ENCODE measurements at regions not wholly inside any gene's neighbourhood (a gene's known extent, or its start where the extent isn't known, plus 50 kb on each side); places are given as distances from the start of the nearest gene placed in this dataset.
"Not testable (repeated sequence)": the region's sequence is repeated elsewhere in the genome, so short reads cannot be mapped to it uniquely, and the experiment has no call there.

- H3K9me3 ChIP-seq (replicated peaks) = no peaks in the 10 kb centered on the region
- H3K27ac ChIP-seq = no peak overlapping the region
- H3K36me3 ChIP-seq = no peaks in the 10 kb centered on the region
- DNase-seq (ENCODE audit: low read depth in 1 of 2, low spot score in 2 of 2) = no peak
- peaks cover 20% of the 10 kb centered on the region for H3K4me1 ChIP-seq (replicated peaks)
- no peaks in the 10 kb centered on the region for H3K27me3 ChIP-seq (replicated peaks)
- no peak overlapping the region for H3K4me3 ChIP-seq
These were observed 231.3 kb downstream of the SLITRK6 start for GRCh38 chr13:85567909-85568308.

GRCh38 chr13:85565652-85566051 lies 233.6 kb downstream of the SLITRK6 start:
- Histone ChIP-seq H3K36me3 (no peaks in the 10 kb centered on the region), H3K27me3 (replicated peaks) (no peaks in the 10 kb centered on the region), H3K4me3 (no peak overlapping the region), H3K9me3 (replicated peaks) (no peaks in the 10 kb centered on the region), H3K4me1 (replicated peaks) (peaks cover 29% of the 10 kb centered on the region), H3K27ac (peak overlapping the region; percentile 80)
- peak; percentile 48 to 65 for DNase-seq (ENCODE audit: low read depth in 1 of 2, low spot score in 2 of 2)

GRCh38 chr13:85564598-85564997 lies 234.6 kb downstream of the SLITRK6 start:
- no peaks in the 10 kb centered on the region for H3K36me3 ChIP-seq
- no peaks in the 10 kb centered on the region for H3K27me3 ChIP-seq (replicated peaks)
- no peaks in the 10 kb centered on the region for H3K9me3 ChIP-seq (replicated peaks)
- no peak for DNase-seq (ENCODE audit: low read depth in 1 of 2, low spot score in 2 of 2)
- peaks cover 35% of the 10 kb centered on the region for H3K4me1 ChIP-seq (replicated peaks)
- H3K4me3 ChIP-seq = no peak overlapping the region
- H3K27ac ChIP-seq = 0 out of 2 replicates have a peak overlapping the region, but pooled peaks have one; percentile 80

GRCh38 chr13:85562282-85562681 lies 236.9 kb downstream of the SLITRK6 start:
- no peak for DNase-seq (ENCODE audit: low read depth in 1 of 2, low spot score in 2 of 2)
- Histone ChIP-seq H3K36me3 (no peaks in the 10 kb centered on the region), H3K27ac (no peak overlapping the region), H3K27me3 (replicated peaks) (no peaks in the 10 kb centered on the region), H3K4me3 (no peak overlapping the region), H3K9me3 (replicated peaks) (no peaks in the 10 kb centered on the region), H3K4me1 (replicated peaks) (peaks cover 35% of the 10 kb centered on the region)

- Histone ChIP-seq H3K27ac (no peak overlapping the region), H3K4me3 (no peak overlapping the region), H3K36me3 (no peaks in the 10 kb centered on the region), H3K27me3 (replicated peaks) (no peaks in the 10 kb centered on the region), H3K4me1 (replicated peaks) (peaks cover 15% of the 10 kb centered on the region), H3K9me3 (replicated peaks) (no peaks in the 10 kb centered on the region)
- no peak for DNase-seq (ENCODE audit: low read depth in 1 of 2, low spot score in 2 of 2)
These were observed 241.3 kb downstream of the SLITRK6 start for GRCh38 chr13:85557691-85558467.

- no peaks in the 10 kb centered on the region for H3K27me3 ChIP-seq (replicated peaks)
- no peak overlapping the region for H3K4me3 ChIP-seq
- 0 out of 2 replicates have a peak, but pooled peaks cover 5% of the 10 kb centered on the region for H3K9me3 ChIP-seq (replicated peaks)
- DNase-seq (ENCODE audit: low read depth in 1 of 2, low spot score in 2 of 2) = no peak
- no peaks in the 10 kb centered on the region for H3K4me1 ChIP-seq (replicated peaks)
- no peaks in the 10 kb centered on the region for H3K36me3 ChIP-seq
- H3K27ac ChIP-seq = no peak overlapping the region
These were observed 248.2 kb downstream of the SLITRK6 start for GRCh38 chr13:85551012-85551411.

- Histone ChIP-seq H3K4me3 (no peak overlapping the region), H3K27me3 (replicated peaks) (no peaks in the 10 kb centered on the region), H3K36me3 (no peaks in the 10 kb centered on the region)
These were observed 249.4 kb downstream of the SLITRK6 start for GRCh38 chr13:85549819-85550218.

GRCh38 chr13:85548845-85549244 lies 250.4 kb downstream of the SLITRK6 start:
- not testable (repeated sequence) for H3K27ac ChIP-seq; H3K9me3 ChIP-seq (replicated peaks); H3K4me3 ChIP-seq; H3K36me3 ChIP-seq; DNase-seq (ENCODE audit: low read depth in 1 of 2, low spot score in 2 of 2); H3K4me1 ChIP-seq (replicated peaks); H3K27me3 ChIP-seq (replicated peaks)

More at GRCh38 chr13:85549819-85550218, 249.4 kb downstream of the SLITRK6 start:
- Histone ChIP-seq H3K9me3 (replicated peaks) (0 out of 2 replicates have a peak, but pooled peaks cover 5% of the 10 kb centered on the region), H3K4me1 (replicated peaks) (no peaks in the 10 kb centered on the region), H3K27ac (no peak overlapping the region)
- DNase-seq (ENCODE audit: low read depth in 1 of 2, low spot score in 2 of 2) = no peak

GRCh38 chr13:85545771-85546170 lies 253.4 kb downstream of the SLITRK6 start:
- Histone ChIP-seq H3K9me3 (replicated peaks) (0 out of 2 replicates have a peak, but pooled peaks cover 5% of the 10 kb centered on the region), H3K27ac (no peak overlapping the region), H3K36me3 (no peaks in the 10 kb centered on the region), H3K4me3 (no peak overlapping the region), H3K27me3 (replicated peaks) (no peaks in the 10 kb centered on the region), H3K4me1 (replicated peaks) (no peaks in the 10 kb centered on the region)
- DNase-seq (ENCODE audit: low read depth in 1 of 2, low spot score in 2 of 2) = no peak

GRCh38 chr13:85544756-85545155 lies 254.5 kb downstream of the SLITRK6 start:
- Histone ChIP-seq H3K4me3 (no peak overlapping the region), H3K36me3 (no peaks in the 10 kb centered on the region), H3K4me1 (replicated peaks) (no peaks in the 10 kb centered on the region), H3K27ac (no peak overlapping the region), H3K9me3 (replicated peaks) (0 out of 2 replicates have a peak, but pooled peaks cover 5% of the 10 kb centered on the region), H3K27me3 (replicated peaks) (no peaks in the 10 kb centered on the region)
- no peak for DNase-seq (ENCODE audit: low read depth in 1 of 2, low spot score in 2 of 2)

GRCh38 chr13:85543144-85543543 lies 256.1 kb downstream of the SLITRK6 start:
- no peak overlapping the region for H3K4me3 ChIP-seq
- H3K27me3 ChIP-seq (replicated peaks) = no peaks in the 10 kb centered on the region
- H3K9me3 ChIP-seq (replicated peaks) = no peaks in the 10 kb centered on the region
- no peaks in the 10 kb centered on the region for H3K4me1 ChIP-seq (replicated peaks)
- H3K36me3 ChIP-seq = no peaks in the 10 kb centered on the region
- no peak overlapping the region for H3K27ac ChIP-seq
- DNase-seq (ENCODE audit: low read depth in 1 of 2, low spot score in 2 of 2) = no peak

GRCh38 chr13:85541476-85541875 lies 257.7 kb downstream of the SLITRK6 start:
- no peaks in the 10 kb centered on the region for H3K27me3 ChIP-seq (replicated peaks)
- H3K4me1 ChIP-seq (replicated peaks) = no peaks in the 10 kb centered on the region
- H3K27ac ChIP-seq = no peak overlapping the region
- no peak for DNase-seq (ENCODE audit: low read depth in 1 of 2, low spot score in 2 of 2)
- no peak overlapping the region for H3K4me3 ChIP-seq
- H3K36me3 ChIP-seq = no peaks in the 10 kb centered on the region
- H3K9me3 ChIP-seq (replicated peaks) = no peaks in the 10 kb centered on the region

- Histone ChIP-seq H3K4me3 (no peak overlapping the region), H3K9me3 (replicated peaks) (no peaks in the 10 kb centered on the region), H3K4me1 (replicated peaks) (no peaks in the 10 kb centered on the region), H3K27me3 (replicated peaks) (no peaks in the 10 kb centered on the region), H3K27ac (no peak overlapping the region), H3K36me3 (no peaks in the 10 kb centered on the region)
- no peak for DNase-seq (ENCODE audit: low read depth in 1 of 2, low spot score in 2 of 2)
These were observed 260.3 kb downstream of the SLITRK6 start for GRCh38 chr13:85538957-85539356.

GRCh38 chr13:85537601-85538000 lies 261.6 kb downstream of the SLITRK6 start:
- no peaks in the 10 kb centered on the region for H3K36me3 ChIP-seq

More at GRCh38 chr13:85537601-85538000, 261.6 kb downstream of the SLITRK6 start:
- no peak for DNase-seq (ENCODE audit: low read depth in 1 of 2, low spot score in 2 of 2)
- Histone ChIP-seq H3K27ac (no peak overlapping the region), H3K27me3 (replicated peaks) (no peaks in the 10 kb centered on the region), H3K9me3 (replicated peaks) (no peaks in the 10 kb centered on the region), H3K4me3 (no peak overlapping the region), H3K4me1 (replicated peaks) (no peaks in the 10 kb centered on the region)
